ENCODE measurements at regions not wholly inside any gene's neighbourhood (a gene's known extent, or its start where the extent isn't known, plus 50 kb on each side); places are given as distances from the start of the nearest gene placed in this dataset.

DNA sequence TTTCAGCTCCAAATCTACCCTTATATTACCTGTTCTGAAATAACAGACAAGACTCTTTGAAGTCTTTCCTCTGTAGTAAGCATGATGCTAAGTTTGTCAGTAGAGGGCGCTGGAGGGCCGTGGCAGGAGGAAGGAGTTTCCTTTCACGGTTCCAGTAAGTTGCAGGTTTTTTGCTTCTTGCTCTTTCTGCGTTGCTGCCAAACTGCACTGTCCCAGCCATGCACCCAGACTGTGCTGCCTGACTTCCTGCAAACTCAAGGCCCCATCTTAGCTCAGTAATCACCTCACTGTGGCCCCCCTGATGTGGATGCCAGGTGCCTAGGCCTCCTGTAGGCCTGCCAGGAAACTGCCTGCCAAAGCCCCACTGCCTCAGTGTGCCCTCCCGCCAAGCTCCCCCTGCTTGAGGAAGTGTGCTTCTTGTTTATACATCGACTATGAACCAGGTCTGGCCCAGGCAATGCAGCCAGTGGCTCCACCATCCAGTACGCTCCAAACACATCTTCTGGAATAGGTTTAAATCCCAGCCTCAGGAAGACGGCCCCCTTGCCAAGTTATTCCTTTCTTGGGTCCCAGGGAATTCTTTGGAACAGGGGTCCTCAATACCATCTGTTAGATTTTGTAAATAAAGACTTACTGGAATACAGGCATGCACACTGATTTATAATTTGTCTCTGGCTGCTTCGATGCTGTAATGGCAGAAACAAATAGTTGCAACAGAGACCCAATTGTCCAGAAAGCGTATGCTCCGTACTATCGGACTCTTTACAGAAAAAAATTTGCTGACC lies 193.7 kb upstream of the LRIG3 start:
- Histone ChIP-seq H4K20me1 (ENCODE audit: control insufficient read depth, insufficient read depth) (no peaks in the 10 kb centered on the region), H3K9me3 (replicated peaks; ENCODE audit: control insufficient read depth, insufficient read depth, low read length) (no peaks in the 10 kb centered on the region), H3K4me2 (ENCODE audit: control insufficient read depth, insufficient read depth) (no peak overlapping the region), H3K27ac (ENCODE audit: control insufficient read depth, insufficient read depth) (no peak overlapping the region), H2AFZ (ENCODE audit: control insufficient read depth, low read depth, low read length) (peak overlapping the region; percentile 31), H3K27me3 (replicated peaks in 1 of 2; ENCODE audit: control insufficient read depth in 2 of 2, insufficient read depth in 2 of 2, low read length in 1 of 2) (no peaks in the 10 kb centered on the region), H3K4me3 (no peak overlapping the region), H3K79me2 (ENCODE audit: control insufficient read depth, insufficient read depth, low read length) (no peaks in the 10 kb centered on the region), H3K4me1 (ENCODE audit: control insufficient read depth, insufficient read depth, low read length) (no peaks in the 10 kb centered on the region), H3K36me3 (ENCODE audit: control insufficient read depth in 2 of 2, insufficient read depth in 2 of 2, low read length in 1 of 2) (no peaks in the 10 kb centered on the region), H3K9ac (ENCODE audit: control insufficient read depth, insufficient read depth, low read length) (no peak overlapping the region)
- ChIA-PET RAD21 (ENCODE audit: unreplicated experiment) (interaction anchor here (1.5 kb wide), 1 partner anchor 36 kb away, joined by 6 read pairs; no protein-coding TSS in a partner anchor), SMC1A (ENCODE audit: uncharacterized antibody, unreplicated experiment) (interaction anchor here (1.2 to 1.3 kb wide), 2 partner anchors 36 to 40 kb away, joined by 3 read pairs; no protein-coding TSS in a partner anchor), CTCF (interaction anchor here (0.9 to 5.2 kb wide), 13 partner anchors 14 to 721 kb away, joined by 3 to 49 read pairs (median 5); no protein-coding TSS in a partner anchor), POLR2A (no interaction called here)
- TF ChIP-seq SMC3 (IDR thresholded peaks at IDR 0.05; ENCODE audit: borderline replicate concordance, low read length) (peak; percentile 76), RAD21 (IDR thresholded peaks at IDR 0.05; ENCODE audit: insufficient read depth, low read depth, low read length) (peak; percentile 91), CREB1 (IDR thresholded peaks at IDR 0.05; ENCODE audit: low read depth) (no peak), YY1 (IDR thresholded peaks at IDR 0.05; ENCODE audit: low read depth, low read length) (peak; percentile 64)
- TF ChIP-seq, protein P1, sequence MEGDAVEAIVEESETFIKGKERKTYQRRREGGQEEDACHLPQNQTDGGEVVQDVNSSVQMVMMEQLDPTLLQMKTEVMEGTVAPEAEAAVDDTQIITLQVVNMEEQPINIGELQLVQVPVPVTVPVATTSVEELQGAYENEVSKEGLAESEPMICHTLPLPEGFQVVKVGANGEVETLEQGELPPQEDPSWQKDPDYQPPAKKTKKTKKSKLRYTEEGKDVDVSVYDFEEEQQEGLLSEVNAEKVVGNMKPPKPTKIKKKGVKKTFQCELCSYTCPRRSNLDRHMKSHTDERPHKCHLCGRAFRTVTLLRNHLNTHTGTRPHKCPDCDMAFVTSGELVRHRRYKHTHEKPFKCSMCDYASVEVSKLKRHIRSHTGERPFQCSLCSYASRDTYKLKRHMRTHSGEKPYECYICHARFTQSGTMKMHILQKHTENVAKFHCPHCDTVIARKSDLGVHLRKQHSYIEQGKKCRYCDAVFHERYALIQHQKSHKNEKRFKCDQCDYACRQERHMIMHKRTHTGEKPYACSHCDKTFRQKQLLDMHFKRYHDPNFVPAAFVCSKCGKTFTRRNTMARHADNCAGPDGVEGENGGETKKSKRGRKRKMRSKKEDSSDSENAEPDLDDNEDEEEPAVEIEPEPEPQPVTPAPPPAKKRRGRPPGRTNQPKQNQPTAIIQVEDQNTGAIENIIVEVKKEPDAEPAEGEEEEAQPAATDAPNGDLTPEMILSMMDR (IDR thresholded peaks at IDR 0.05 in 2 of 3, conservative IDR thresholded peaks at IDR 0.05 in 1 of 3; ENCODE audit: control insufficient read depth in 2 of 3, extremely low read depth in 1 of 3, insufficient read depth in 1 of 3, low read depth in 3 of 3, low read length in 3 of 3): peak; percentile 87 to 91 (median 88); a peak in 5 of 6 replicates
- TF ChIP-seq, protein P2, sequence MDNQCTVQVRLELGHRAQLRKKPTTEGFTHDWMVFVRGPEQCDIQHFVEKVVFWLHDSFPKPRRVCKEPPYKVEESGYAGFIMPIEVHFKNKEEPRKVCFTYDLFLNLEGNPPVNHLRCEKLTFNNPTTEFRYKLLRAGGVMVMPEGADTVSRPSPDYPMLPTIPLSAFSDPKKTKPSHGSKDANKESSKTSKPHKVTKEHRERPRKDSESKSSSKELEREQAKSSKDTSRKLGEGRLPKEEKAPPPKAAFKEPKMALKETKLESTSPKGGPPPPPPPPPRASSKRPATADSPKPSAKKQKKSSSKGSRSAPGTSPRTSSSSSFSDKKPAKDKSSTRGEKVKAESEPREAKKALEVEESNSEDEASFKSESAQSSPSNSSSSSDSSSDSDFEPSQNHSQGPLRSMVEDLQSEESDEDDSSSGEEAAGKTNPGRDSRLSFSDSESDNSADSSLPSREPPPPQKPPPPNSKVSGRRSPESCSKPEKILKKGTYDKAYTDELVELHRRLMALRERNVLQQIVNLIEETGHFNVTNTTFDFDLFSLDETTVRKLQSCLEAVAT (IDR thresholded peaks at IDR 0.05): no peak
- FAIRE-seq (peak; percentile 80), ATAC-seq (peak; percentile 92), DNase-seq (ENCODE audit: low read depth, low spot score) (peak; percentile 9)
- intact Hi-C loops (cut with micrococcal nuclease; ENCODE audit: unreplicated experiment) (loop anchor here (1.0 kb wide), 1 partner anchor 36 kb away; no protein-coding TSS in a partner anchor), in situ Hi-C loops (cut with MboI) (no loop called here)
- WGBS (ENCODE audit: insufficient coverage, insufficient replicate concordance, low lambda C conversion rate, missing lambda C conversion rate): 39% methylated on average over 12 of the region's 12 CpGs
- no TSS peak for BruUV-seq (replicated peaks)

All from GM12878 (cell line).